22Rv1 (cell line): ENCODE measurements at regions not wholly inside any gene's neighbourhood (a gene's known extent, or its start where the extent isn't known, plus 50 kb on each side); places are given as distances from the start of the nearest gene placed in this dataset.

ENCODE experiments used
- H3K27ac ChIP-seq: fragments of 450-650 bp; 2 replicates; pipeline ENCODE4 v1.5.1; 2017
- CTCF ChIP-seq: fragments of 450-650 bp; IDR thresholded peaks from 2 replicates; pipeline ENCODE4 v1.5.1; 2017; ENCODE audit warnings: mild to moderate bottlenecking
- ZFX ChIP-seq: fragments of 450-650 bp; IDR thresholded peaks from 2 replicates; pipeline ENCODE4 v1.6.1; 2017; ENCODE audit warnings: antibody characterized with exemption, borderline replicate concordance

- no peak for TF ChIP-seq ZFX
- TF ChIP-seq CTCF: no peak
Observed at GRCh38 chr2:497770-498492, 179.3 kb downstream of the TMEM18 start.

GRCh38 chr2:496729-497128, 180.5 kb downstream of the TMEM18 start:
- H3K27ac ChIP-seq: no peak overlapping the region
- TF ChIP-seq CTCF (no peak), ZFX (no peak)

More at GRCh38 chr2:497770-498492, 179.3 kb downstream of the TMEM18 start:
- H3K27ac ChIP-seq: no peak overlapping the region

- TF ChIP-seq CTCF (no peak), ZFX (no peak)
- no peak overlapping the region for H3K27ac ChIP-seq
Observed at GRCh38 chr2:495745-496275, 181.4 kb downstream of the TMEM18 start.

GRCh38 chr2:494853-495252, 182.4 kb downstream of the TMEM18 start:
- TF ChIP-seq ZFX (no peak), CTCF (no peak)
- H3K27ac ChIP-seq: no peak overlapping the region

GRCh38 chr2:493228-493627, 184.0 kb downstream of the TMEM18 start:
- no peak overlapping the region for H3K27ac ChIP-seq
- TF ChIP-seq CTCF (no peak), ZFX (no peak)

- H3K27ac ChIP-seq: no peak overlapping the region
- TF ChIP-seq ZFX (no peak), CTCF (no peak)
Observed at GRCh38 chr2:492178-492577, 185.0 kb downstream of the TMEM18 start.

GRCh38 chr2:489838-490237, 187.4 kb downstream of the TMEM18 start:
- no peak for TF ChIP-seq ZFX
- TF ChIP-seq CTCF: no peak
- H3K27ac ChIP-seq: no peak overlapping the region
